SK-N-SH (cell line): ENCODE measurements at regions not wholly inside any gene's neighbourhood (a gene's known extent, or its start where the extent isn't known, plus 50 kb on each side); places are given as distances from the start of the nearest gene placed in this dataset.

Experiments
- EZH2phosphoT487 ChIP-seq: fragments of 200-600 bp; sonication (generic); IDR thresholded peaks from 2 replicates; pipeline ENCODE4 v1.6.1; 2017; ENCODE audit warnings: low read depth, mixed run types, mild to moderate bottlenecking, antibody characterized with exemption, moderate library complexity, borderline replicate concordance
- POLR2AphosphoS5 ChIP-seq: IDR thresholded peaks from 2 replicates; pipeline ENCODE4 v1.6.1; 2012; ENCODE audit warnings: low read depth, low read length
- RAD21 ChIP-seq: IDR thresholded peaks from 2 replicates; pipeline ENCODE4 v1.6.1; 2012; ENCODE audit warnings: mild to moderate bottlenecking, low read length
- TCF12 ChIP-seq: IDR thresholded peaks from 2 replicates; pipeline ENCODE4 v1.4.0; 2012
- TF ChIP-seq, protein P1 (sequence below): fragments of 200-600 bp; sonication (generic); IDR thresholded peaks from 2 replicates; pipeline ENCODE4 v1.6.1; 2017; ENCODE audit warnings: antibody characterized with exemption, mild to moderate bottlenecking, moderate library complexity

DNA sequence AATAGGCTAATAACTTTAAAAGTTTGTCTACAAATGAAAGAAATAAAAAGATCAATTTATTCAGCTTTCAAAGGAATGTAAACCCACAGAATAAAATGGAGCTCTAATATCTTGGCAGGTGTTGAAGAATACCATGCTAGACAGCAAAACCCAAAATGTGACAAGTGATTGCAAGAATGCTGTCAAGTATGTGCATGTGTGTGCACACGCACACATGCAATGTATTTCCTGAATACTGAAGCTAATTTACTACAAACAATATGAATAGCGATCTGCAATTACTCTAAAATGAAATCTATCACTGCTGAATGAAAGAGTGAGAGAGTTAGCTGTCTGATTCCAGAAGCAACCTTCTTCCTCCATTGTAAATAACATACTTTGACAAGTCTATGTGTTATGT is 179.2 kb upstream of the HSF2 start:
- TF ChIP-seq POLR2AphosphoS5 (no peak), RAD21 (no peak), EZH2phosphoT487 (no peak), TCF12 (no peak)
- TF ChIP-seq, protein P1, sequence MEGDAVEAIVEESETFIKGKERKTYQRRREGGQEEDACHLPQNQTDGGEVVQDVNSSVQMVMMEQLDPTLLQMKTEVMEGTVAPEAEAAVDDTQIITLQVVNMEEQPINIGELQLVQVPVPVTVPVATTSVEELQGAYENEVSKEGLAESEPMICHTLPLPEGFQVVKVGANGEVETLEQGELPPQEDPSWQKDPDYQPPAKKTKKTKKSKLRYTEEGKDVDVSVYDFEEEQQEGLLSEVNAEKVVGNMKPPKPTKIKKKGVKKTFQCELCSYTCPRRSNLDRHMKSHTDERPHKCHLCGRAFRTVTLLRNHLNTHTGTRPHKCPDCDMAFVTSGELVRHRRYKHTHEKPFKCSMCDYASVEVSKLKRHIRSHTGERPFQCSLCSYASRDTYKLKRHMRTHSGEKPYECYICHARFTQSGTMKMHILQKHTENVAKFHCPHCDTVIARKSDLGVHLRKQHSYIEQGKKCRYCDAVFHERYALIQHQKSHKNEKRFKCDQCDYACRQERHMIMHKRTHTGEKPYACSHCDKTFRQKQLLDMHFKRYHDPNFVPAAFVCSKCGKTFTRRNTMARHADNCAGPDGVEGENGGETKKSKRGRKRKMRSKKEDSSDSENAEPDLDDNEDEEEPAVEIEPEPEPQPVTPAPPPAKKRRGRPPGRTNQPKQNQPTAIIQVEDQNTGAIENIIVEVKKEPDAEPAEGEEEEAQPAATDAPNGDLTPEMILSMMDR, result no peak
